SK-N-MC (cell line): ENCODE measurements at regions not wholly inside any gene's neighbourhood (a gene's known extent, or its start where the extent isn't known, plus 50 kb on each side); places are given as distances from the start of the nearest gene placed in this dataset.

ENCODE experiments used
- EZH2 ChIP-seq: fragments of 200-600 bp; sonication (generic); IDR thresholded peaks from one replicate; pipeline ENCODE4 v1.6.1; 2017; ENCODE audit warnings: antibody characterized with exemption
- FOXP2 ChIP-seq: optimal IDR thresholded peaks from 2 replicates; pipeline ENCODE3; 2011; ENCODE audit warnings: mild to moderate bottlenecking, moderate library complexity; ENCODE audit not compliant: insufficient read depth; ENCODE audit errors: extremely low read length, control extremely low read depth
- POLR2AphosphoS5 ChIP-seq: IDR thresholded peaks from 2 replicates; pipeline ENCODE4 v1.6.1; 2012; ENCODE audit warnings: mild to moderate bottlenecking, low read depth, low read length, borderline replicate concordance

GRCh38 chr16:14321542-14321941, 250.4 kb downstream of the MRTFB start:
- TF ChIP-seq EZH2, result no peak
- no peak for TF ChIP-seq POLR2AphosphoS5
- no peak for TF ChIP-seq FOXP2
